ENCODE measurements at regions not wholly inside any gene's neighbourhood (a gene's known extent, or its start where the extent isn't known, plus 50 kb on each side); places are given as distances from the start of the nearest gene placed in this dataset.

GRCh38 chr10:6958254-6958653, 378.2 kb upstream of the PRKCQ start:
- no peak for TF ChIP-seq CTCF (IDR thresholded peaks at IDR 0.05)
- TF ChIP-seq POLR2A (IDR thresholded peaks at IDR 0.05): no peak

Measured in vagina (tissue), 2 donors.